Heart right ventricle (tissue), 16 donors: ENCODE measurements at regions not wholly inside any gene's neighbourhood (a gene's known extent, or its start where the extent isn't known, plus 50 kb on each side); places are given as distances from the start of the nearest gene placed in this dataset.

Experiments
- ATAC-seq, 8 donors: fragments of 200-7000 bp; cut with Tn5 transposase; one replicate each; pipeline ENCODE4 v1.9.1; 2020; ENCODE audit warnings: mild to moderate bottlenecking in 8 of 8, moderate library complexity in 8 of 8, moderate number of reproducible peaks in 1 of 8
- DNase-seq, 2 donors: peaks; one replicate each; pipeline ENCODE4 v3.0.0-alpha.2; 2020
- H3K27ac ChIP-seq, 10 donors: fragments of 200-600 bp; sonication (generic) in 2 of 10; one replicate each; pipeline versions ENCODE4 v1.5.0 to v1.8.0; 2020 to 2022; ENCODE audit warnings: mild to moderate bottlenecking in 3 of 10
- H3K27me3 ChIP-seq, 7 donors: fragments of 200-600 bp; one replicate each; pipeline ENCODE4 v1.8.0; 2021 to 2022; ENCODE audit warnings: mild to moderate bottlenecking in 2 of 7
- H3K36me3 ChIP-seq, 9 donors: fragments of 200-600 bp; sonication (generic) in 1 of 9; one replicate each; pipeline versions ENCODE4 v1.5.0 to v1.8.0; 2020 to 2022; ENCODE audit warnings: mild to moderate bottlenecking in 2 of 9
- H3K4me1 ChIP-seq, 9 donors: fragments of 200-600 bp; sonication (generic) in 1 of 9; one replicate each; pipeline versions ENCODE4 v1.5.0 to v1.8.0; 2020 to 2022; ENCODE audit warnings: mild to moderate bottlenecking in 4 of 9
- H3K4me3 ChIP-seq, 10 donors: fragments of 200-600 bp; sonication (generic) in 2 of 10; one replicate each; pipeline versions ENCODE4 v1.5.0 to v1.8.0; 2020 to 2022; ENCODE audit warnings: mild to moderate bottlenecking in 7 of 10, moderate library complexity in 2 of 10
- H3K9me3 ChIP-seq, 11 donors: fragments of 200-600 bp in 10 of 11; sonication (generic) in 2 of 11; one replicate each; pipeline versions ENCODE4 v1.5.0 to v1.8.0; 2013 to 2022; ENCODE audit warnings: mild to moderate bottlenecking in 2 of 11, control low read depth in 1 of 11, moderate library complexity in 1 of 11
- WGBS, 2 donors: extraction: QIAGEN DNeasy Blood & Tissue Kit; methylation state at CpG; one replicate each; pipeline ENCODE4 v1.1.7; 2013; ENCODE audit warnings: inconsistent platforms in 1 of 2; 5-methylcytosine and 5-hydroxymethylcytosine counted together
- intact Hi-C, 10 donors: fragments of 100-400 bp; cut with DNase I; formaldehyde crosslinking; loops; one replicate each; pipeline versions ENCODE4 v1.11.1 to v1.14.2; 2022
- TF ChIP-seq, protein P1 (sequence below), 9 donors: fragments of 200-600 bp; sonication (generic) in 2 of 9; IDR thresholded peaks; one replicate each; pipeline versions ENCODE4 v1.5.0 to v1.8.0; 2021 to 2022; ENCODE audit warnings: antibody characterized with exemption in 9 of 9, mild to moderate bottlenecking in 5 of 9, moderate library complexity in 1 of 9
- donor health status: Arrhythmogenic right ventricular cardiomyopathy.
- donor health status: ischemic (EF 13 %, LVEDD 7.1; RV severe dilation, severe dysfunction).
- donor health status: healthy with polysubstance abuse.
- donor health status: DM: no; HTN: yes; CAD: no.
- donor health status: DM: no; HTN: no; CAD: no.
- donor health status: ischemic (EF 25% LVEDD 6.9; RV normal size, moderate dysfunction).
- donor health status: ischemic (EF 25% LVEDD 5.7; RV mildly dilated, moderate dysfunction).
- donor health status: healthy.
- donor health status: DM: yes; HTN: yes; CAD: no.
- donor health status: Ischemic cardiomyopathy.
- donor health status: ischemic (EF 35%, LVEDD 5.7; RV mildly dilated, moderate dysfunction).
- donor health status: nonischemic (EF 11% LVEDD 7.7; RV severe dilation, severe dysfunction).
- donor health status: DM: yes; HTN: yes; CAD: no.
- donor health status: PGD.
- donor health status: ischemic (EF 29% LVEDD 5.4; RV normal size, mild dysfunction).
- donor health status: nonischemic (EF 23%, LVEDD 6.1; RV moderate dilation, normal function).

DNA sequence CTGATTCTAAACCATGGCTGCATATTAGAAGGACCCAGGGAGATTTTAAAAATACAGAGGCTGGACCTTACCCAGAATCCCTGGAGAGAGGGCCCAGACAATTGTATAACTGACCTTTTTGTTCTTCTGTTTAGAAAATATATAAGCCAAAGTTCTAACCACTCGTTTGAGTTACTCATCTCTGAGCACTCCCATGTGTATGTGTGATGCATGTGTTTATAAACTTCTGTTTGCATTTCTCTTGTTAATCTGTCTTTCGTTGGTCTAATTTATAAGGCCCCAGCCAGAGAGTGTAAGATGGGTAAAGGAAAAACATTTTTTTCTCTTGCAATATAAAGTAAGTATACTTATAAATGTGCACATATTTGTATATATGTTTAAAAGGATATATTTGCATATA is 443.9 kb downstream of the ZNF608 start:
- Histone ChIP-seq H3K27me3 (no peaks in the 10 kb centered on the region), H3K4me1 (peaks cover 0 to 13% (median 0%) of the 10 kb centered on the region in 9 donors), H3K36me3 (no peaks in the 10 kb centered on the region), H3K9me3 (no peaks in the 10 kb centered on the region), H3K4me3 (no peak overlapping the region), H3K27ac (no peak overlapping the region)
- ATAC-seq = no peak
- DNase-seq = no peak
- TF ChIP-seq, protein P1, sequence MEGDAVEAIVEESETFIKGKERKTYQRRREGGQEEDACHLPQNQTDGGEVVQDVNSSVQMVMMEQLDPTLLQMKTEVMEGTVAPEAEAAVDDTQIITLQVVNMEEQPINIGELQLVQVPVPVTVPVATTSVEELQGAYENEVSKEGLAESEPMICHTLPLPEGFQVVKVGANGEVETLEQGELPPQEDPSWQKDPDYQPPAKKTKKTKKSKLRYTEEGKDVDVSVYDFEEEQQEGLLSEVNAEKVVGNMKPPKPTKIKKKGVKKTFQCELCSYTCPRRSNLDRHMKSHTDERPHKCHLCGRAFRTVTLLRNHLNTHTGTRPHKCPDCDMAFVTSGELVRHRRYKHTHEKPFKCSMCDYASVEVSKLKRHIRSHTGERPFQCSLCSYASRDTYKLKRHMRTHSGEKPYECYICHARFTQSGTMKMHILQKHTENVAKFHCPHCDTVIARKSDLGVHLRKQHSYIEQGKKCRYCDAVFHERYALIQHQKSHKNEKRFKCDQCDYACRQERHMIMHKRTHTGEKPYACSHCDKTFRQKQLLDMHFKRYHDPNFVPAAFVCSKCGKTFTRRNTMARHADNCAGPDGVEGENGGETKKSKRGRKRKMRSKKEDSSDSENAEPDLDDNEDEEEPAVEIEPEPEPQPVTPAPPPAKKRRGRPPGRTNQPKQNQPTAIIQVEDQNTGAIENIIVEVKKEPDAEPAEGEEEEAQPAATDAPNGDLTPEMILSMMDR (IDR thresholded peaks at IDR 0.05) = no peak
- intact Hi-C loops = no loop called here
- WGBS, 2 donors = 62 to 65% methylated on average over 2 of the region's 2 CpGs

- TF ChIP-seq, protein P1 (IDR thresholded peaks at IDR 0.05) = no peak
- intact Hi-C loops = no loop called here
- Histone ChIP-seq H3K27me3 (no peaks in the 10 kb centered on the region), H3K4me1 (peaks cover 0 to 13% (median 0%) of the 10 kb centered on the region in 9 donors), H3K36me3 (no peaks in the 10 kb centered on the region), H3K4me3 (no peak overlapping the region), H3K27ac (no peak overlapping the region), H3K9me3 (no peaks in the 10 kb centered on the region)
- ATAC-seq = no peak
- 74 to 82% methylated on average over 2 of the region's 2 CpGs for WGBS, 2 donors
- no peak for DNase-seq
These were observed 444.6 kb downstream of the ZNF608 start for GRCh38 chr5:124301850-124302249.

DNA sequence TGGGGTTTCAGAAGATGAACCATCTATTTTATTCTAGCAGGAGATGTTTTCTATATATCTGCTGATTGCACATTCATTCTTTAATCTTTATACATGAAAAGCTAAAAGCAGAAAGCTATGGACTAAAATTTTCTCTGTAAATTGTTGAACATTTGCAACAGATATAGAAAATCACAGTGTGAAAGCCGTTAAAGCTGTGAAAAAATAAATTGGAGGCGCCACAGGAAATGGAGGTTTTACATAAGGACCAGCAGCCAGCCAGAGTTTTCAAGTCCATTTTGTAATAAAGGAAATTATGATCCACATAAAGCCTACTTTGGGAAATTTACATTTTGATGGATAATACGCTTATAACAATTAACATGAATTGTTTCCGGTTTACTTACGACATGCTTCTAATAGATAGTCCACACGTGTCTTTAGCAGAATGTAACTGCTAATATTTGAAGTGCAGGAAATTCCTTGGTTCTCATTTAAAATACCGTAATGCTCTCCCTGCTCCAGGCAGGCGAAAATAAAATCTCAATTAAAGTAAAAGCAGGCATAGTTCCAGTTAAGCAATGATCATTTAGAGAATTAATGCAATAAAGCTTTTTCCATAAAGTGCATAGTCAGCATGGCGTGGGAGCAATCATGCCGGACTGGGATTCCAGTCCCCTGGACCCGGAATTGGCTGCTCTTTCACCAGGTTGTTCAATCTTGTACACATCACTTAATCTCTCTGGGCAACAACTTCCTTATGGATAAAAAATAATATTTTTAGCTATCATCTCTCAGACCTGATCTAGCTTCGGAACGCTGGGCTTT is 445.4 kb downstream of the ZNF608 start:
- no peaks in the 10 kb centered on the region for H3K9me3 ChIP-seq
- intact Hi-C loops = no loop called here
- DNase-seq (no peak), ATAC-seq (no peak)
- H3K36me3 ChIP-seq = no peaks in the 10 kb centered on the region
- no peak overlapping the region for H3K27ac ChIP-seq
- H3K4me3 ChIP-seq = no peak overlapping the region
- no peaks in the 10 kb centered on the region for H3K27me3 ChIP-seq
- TF ChIP-seq, protein P1 (IDR thresholded peaks at IDR 0.05) = no peak
- peaks cover 0 to 13% (median 0%) of the 10 kb centered on the region in 9 donors for H3K4me1 ChIP-seq
- 87 to 92% methylated on average over 13 of the region's 13 CpGs for whole genome bisulfite sequencing, 2 donors

DNA sequence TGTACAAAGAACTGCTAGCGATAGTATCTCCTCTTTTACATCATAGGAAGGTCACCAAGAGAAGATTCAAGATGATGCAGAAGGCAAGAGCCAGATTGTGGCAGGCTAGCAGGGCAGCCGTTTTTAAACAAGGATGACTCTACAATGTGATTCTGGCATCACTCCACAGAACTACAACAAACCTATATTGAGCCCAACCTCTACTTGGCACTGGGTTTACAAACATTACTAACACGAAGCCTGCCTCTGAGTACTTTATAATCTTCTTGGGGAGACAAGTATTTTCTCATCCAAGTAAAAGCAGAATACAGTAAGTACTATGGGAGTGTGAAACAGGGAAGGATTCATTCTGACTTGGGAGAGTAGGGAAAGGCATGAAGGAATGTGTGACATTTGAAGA is 448.6 kb downstream of the ZNF608 start:
- WGBS, 2 donors = 44 to 68% methylated on average over 3 of the region's 3 CpGs
- TF ChIP-seq, protein P1 (IDR thresholded peaks at IDR 0.05) = no peak

More for the DNA sequence above, 448.6 kb downstream of the ZNF608 start:
- H3K4me1 ChIP-seq = peaks cover 0 to 13% (median 0%) of the 10 kb centered on the region in 9 donors
- no peak overlapping the region for H3K4me3 ChIP-seq
- no peaks in the 10 kb centered on the region for H3K27me3 ChIP-seq
- no peaks in the 10 kb centered on the region for H3K9me3 ChIP-seq
- no peak for ATAC-seq
- H3K36me3 ChIP-seq = no peaks in the 10 kb centered on the region
- no peak for DNase-seq
- intact Hi-C loops = no loop called here
- H3K27ac ChIP-seq = no peak overlapping the region
